GM21619 (cell line): ENCODE measurements at regions not wholly inside any gene's neighbourhood (a gene's known extent, or its start where the extent isn't known, plus 50 kb on each side); places are given as distances from the start of the nearest gene placed in this dataset.
"Not testable (repeated sequence)": the region's sequence is repeated elsewhere in the genome, so short reads cannot be mapped to it uniquely, and the experiment has no call there.

Source experiments
- ATAC-seq: cut with Tn5 transposase; IDR thresholded peaks from one replicate; pipeline ENCODE4 v1.9.1; 2021; ENCODE audit not compliant: unreplicated experiment

DNA sequence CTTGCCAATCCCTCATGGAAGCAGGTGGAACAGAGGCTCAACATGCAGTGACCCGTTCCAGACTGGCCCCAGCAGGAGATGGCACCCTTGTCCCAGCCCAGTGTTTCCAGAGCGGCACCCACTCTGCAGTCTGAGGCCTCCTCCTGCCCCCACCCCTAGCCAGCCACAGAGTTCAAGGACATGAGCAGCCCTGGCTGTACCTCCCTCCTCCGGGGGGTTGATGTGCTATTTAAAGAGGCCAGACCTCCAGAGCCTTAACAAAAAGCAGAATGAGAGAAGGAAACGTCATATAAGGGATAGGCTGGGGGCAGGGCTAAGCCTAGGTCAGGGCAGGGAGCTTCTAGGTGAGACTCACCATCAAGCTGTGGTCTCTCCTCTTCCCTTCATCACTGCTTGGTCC lies 115.7 kb upstream of the NANOS1 start:
- ATAC-seq: no peak

DNA sequence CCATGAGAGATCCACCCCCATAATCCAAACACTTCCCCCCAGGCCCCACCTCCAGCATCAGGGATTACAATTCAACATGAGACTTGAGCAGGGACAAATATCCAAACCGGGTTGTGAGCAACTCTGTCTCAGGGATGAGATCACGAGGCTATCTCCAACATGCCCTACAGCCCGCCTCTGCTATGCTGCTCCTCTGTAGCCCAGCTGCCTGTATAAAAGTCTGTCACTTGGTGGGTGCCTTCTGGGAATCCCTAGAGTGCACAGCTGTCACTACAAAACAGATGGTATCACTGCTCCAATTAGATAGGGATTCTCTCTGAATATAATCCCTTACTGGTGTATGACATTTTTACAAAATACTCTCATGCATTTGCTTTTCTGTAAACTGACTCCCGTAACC lies 114.9 kb upstream of the NANOS1 start:
- ATAC-seq: no peak

DNA sequence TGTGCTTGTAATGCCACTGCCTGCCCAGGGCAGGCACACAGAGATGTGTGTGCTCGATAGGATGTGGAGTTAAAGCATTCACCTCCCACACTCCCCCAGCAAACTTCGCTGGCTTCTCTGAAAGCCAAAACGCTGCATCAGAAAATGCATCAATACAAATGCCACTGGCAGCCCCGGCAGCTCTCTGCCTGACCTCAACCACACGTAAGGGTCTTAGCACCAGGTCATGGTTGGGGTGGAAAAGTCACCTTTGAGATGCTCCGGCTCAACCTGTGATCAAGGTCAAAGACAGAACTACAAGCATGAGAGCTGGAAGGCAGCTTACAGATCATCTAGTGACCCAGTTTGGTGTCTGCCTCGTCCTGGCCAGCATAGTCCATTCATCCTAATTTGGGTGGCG lies 114.4 kb upstream of the NANOS1 start:
- no peak for ATAC-seq

DNA sequence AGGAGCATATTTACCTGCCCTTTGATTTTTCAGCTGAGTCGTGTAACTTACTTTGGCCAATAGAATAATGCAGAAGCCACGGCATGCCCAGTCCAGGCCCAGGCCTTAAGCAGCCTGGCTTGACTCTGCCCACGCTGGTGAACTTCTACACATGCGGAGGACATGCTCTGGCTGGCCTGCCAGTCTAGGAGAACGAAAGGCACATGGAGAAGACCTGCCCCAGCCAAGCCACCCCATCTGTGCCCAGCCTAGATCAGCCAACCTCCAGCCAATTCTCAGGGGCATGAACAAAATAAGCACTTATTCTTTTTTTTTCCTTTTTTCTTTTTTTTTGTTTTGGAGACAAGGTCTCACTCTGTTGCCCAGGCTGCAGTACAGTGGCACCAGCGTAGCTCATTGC lies 112.7 kb upstream of the NANOS1 start:
- ATAC-seq: no peak

DNA sequence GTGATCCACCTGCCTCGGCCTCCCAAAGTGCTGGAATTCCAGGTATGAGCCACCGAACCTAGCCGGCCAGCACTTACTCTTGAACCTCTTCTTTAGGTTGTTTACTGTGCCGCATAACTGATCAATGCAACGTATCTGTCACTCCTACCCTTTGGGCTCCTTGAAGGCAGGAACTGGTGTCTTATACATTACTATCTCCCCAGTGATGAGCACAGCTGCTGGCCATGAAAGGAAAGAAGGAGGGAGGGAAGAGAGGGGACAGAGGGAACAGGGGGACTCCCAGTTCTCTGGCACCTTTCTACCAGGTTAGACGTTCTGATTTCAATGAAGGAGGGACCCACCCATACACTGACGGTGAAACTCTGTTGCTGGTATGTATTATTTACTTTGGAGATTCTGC lies 111.8 kb upstream of the NANOS1 start:
- no peak for ATAC-seq

DNA sequence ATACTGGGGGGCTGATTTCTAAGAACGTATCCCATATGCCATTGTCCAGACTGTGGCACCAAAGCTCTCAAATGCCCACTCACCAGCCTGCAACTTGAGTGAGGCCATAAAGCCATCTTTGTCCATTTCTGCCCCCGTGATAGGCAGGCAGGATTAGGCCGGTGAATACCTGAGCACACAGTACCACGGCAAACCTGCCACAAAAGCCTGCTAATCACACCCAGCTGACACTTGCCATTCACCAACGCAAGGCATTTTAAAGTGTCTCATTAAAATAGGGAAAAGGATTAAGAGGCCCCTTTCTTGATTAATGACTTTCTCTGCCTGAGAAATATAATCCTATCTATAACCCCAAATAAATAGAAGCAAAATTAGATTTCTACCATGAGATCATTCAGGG lies 111.4 kb upstream of the NANOS1 start:
- ATAC-seq: no peak

DNA sequence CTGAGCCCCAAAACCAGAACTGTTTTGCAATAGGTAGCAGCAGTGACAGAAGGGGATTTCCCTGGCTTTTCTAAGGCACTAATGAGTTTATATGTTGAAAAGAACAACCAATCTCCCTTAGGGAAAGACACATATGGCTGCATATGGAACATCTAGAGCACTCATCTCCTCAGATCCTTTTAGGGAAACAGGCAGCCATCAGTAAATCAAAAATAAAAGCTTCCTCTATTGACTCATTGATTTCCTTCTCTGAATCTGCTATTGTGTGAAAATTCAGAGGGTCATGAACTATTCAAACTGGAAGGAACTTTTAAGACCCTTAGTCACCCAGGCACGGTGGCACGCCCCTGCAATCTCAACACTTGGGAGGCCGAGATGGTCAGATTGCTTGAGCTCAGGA lies 110.9 kb upstream of the NANOS1 start:
- ATAC-seq: no peak

DNA sequence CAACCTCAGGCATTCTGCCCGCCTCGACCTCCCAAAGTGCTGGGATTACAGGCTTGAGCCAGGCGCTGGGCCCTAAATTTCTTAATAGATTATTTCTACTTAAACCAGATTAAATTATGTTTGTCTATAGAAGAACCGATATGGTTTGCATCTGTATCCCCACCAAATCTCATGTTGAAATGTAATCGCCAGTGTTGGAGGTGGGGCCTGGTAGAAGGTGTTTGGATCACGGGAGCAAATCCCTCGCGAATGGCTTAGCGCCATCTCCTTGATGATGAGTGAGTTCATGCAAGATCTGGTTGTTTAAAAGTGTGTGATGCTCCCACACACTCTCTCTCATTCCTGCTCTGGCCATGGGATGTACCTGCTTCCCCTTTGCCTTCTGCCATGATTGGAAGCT lies 109.3 kb upstream of the NANOS1 start:
- ATAC-seq: no peak

DNA sequence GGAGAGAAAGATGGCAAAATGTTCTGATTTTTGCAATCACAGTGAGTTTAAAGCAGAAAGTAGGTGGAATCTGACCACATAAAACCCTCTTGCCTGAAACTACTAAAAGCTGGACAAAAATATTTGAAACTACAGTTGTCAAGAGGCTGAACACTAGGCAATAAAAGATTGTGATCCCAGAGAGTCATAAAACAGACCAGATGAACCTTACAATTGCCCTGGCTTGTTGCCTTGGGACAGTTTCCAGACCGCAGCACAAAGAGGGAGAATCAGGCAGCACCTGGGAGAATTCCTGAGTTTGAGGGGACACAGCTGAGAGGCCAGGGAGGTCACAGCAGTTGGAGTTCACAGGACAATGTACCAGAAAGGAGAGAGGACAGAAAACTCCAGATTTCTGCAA lies 107.3 kb upstream of the NANOS1 start:
- no peak for ATAC-seq

DNA sequence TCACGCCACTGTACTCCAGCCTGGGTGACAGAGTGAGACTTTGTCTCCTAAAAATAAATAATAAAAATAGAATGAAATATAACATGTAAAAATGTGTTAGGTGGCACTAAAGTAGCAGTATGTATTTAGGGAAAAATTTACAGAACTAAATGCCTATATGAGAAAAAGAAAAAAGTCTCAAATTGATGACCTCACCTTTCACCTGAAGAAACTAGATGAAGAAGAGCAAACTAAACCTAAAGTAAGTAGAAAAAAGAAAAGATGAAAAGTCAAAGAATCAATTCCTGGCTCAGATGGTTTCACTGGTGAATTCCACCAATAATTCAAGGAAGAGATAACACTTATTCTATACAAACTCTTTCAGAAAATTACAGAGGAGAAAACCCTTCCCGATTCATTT lies 106.5 kb upstream of the NANOS1 start:
- no peak for ATAC-seq

DNA sequence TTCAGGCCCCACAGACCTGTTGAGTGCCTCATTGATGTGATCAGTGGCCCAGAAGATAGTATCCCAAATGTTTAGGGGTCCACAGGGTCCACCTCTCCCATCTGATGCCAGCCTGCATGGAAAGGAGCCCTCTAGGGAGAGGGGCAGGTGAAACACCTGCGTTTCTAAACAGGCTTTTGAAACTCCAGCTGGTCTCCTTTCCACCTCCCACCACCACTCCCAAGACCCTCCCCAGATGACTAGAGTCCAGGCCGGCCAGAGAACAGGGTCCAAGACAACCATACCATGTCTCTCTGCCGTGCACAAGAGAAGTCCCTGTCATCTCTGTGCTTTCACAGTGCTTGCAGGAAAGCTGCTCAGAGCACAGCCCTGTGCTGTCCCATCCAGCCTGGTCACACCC lies 105.0 kb upstream of the NANOS1 start:
- ATAC-seq: no peak

DNA sequence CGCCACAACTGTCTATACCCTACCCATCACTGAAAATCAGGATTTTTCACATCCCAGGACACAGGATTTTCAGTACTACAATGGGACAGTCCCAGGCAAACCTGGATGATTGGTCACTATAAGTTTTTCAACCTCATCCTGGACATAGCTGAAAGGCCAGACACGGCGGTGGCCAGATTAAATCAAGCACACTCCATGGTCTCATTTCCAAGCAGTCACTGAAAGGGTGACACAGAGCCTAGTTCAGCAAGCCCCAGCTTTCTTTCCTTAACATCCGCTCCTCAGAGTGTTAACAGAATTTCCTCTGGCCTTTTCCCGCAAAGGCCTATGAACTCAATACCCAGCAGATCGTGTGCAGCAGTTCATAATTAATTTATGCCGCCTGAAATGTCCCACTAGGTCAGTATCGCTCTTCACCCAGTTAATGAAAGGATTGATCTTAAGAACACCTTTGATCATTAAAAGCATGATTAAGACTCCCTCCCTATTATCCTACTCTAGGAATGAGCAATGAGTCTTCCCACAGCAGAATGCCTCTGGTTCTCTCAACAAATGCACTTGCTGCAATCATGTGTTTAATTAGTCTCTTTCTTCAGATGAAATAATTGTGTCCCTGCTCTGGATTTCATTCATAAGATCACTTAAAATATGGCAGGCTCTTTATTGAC lies 104.0 kb upstream of the NANOS1 start:
- no peak for ATAC-seq

DNA sequence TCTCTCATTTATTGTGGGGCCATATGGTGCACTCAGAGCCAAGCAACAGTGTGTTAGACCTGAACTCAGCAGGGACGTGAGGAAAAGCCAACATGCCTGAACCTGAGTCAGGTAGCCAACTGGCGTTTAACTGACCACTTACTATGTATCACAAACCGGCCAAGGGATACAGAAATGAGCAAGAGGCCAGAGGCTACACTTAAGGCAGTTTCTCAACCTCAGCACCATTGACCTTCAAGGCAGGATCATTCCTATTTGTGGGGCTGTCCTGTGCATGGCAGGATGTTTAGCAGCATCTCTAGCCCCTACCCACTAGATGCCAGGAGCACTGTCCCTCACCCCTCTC lies 103.5 kb upstream of the NANOS1 start:
- ATAC-seq: no peak

DNA sequence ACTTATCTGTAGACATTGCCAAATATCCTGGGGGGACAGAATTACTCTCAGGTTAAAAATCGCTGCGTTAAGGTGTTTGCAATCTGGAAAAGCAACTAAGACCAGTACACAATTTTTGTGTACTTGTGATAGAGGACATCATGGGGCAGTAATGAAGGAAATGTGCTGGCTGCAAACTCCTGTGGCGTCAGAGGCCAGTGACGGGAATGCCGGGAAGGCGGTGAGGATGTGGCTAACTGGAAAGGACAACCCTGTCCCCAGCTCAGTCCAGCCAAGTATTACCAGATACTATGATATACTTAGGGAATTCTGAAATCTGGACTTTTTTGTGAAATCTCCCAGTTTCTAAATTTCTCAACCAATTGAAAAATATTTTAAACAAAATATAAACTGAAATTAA lies 103.1 kb upstream of the NANOS1 start:
- no peak for ATAC-seq

DNA sequence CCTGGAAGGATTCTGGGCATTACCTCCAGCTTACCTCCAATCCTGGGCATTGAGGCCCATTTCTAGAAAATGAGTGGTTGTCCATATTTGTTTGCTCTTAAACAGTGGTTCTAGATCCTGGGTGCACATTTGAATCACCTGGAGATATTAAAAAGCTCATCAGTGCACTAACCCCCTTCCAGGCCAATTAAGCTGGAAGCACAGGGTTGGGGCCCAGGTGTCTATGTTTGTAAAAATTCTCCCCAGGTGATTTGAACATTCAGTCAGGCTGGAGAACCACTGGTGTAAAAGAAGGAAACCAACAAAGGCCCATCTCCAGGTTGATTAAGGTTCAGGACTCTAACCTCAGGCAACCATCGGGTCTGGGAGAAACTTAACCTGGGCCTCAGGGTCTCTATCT lies 102.6 kb upstream of the NANOS1 start:
- no peak for ATAC-seq

DNA sequence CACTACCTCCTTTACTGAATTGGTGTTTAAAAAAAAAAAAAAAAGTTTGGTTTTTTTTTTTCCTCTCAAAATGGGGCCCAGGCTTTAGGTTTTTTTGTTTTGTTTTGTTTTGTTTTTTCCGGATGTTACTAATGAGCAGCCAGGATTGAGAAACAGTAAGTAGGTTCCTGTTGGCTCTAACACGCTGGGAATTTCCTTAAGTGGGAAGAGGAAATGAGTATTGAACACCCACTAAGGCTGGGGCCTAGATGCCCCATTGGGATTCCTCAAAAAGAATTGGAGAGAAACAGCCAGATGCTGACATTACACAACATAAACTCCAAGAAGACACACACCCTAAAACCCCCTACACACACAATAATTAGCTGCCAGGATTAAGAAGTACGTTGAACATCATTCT lies 102.2 kb upstream of the NANOS1 start:
- no peak for ATAC-seq

DNA sequence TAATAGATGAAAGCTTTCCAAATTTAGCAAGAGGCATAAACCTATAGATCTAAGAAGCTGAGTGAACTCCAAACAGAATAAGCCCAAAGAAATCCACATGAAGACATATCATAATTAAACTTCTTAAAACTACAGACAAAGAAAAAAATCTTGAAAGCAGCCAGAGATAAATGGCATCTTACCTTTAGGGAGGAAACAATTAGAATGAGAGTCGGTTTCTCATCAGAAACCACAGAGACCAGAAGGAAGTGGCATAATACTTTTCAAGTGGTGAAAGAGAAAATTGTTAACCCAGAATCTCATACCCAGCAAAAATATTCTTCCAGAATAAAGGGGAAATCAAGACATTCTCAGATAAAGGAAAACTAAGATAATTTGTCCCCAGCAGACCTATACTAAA lies 98.9 kb upstream of the NANOS1 start:
- no peak for ATAC-seq

DNA sequence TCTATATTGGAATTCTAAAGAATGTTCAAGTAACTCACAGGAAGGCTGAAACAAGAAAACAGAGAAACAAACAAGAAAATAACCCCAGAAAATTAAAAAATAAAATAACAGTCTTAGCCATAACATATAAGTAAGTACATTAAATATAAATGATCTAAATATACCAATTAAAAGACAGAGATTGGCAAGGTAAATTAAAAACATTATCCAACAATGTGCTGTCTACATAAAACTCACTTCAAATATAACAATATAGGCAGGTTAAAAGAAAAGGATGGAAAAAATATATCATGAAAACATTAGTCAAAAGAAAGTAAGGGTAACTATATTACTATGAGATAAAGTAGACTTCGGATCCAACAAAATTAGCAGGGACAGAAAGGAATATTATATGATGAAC lies 98.1 kb upstream of the NANOS1 start:
- ATAC-seq: no peak

DNA sequence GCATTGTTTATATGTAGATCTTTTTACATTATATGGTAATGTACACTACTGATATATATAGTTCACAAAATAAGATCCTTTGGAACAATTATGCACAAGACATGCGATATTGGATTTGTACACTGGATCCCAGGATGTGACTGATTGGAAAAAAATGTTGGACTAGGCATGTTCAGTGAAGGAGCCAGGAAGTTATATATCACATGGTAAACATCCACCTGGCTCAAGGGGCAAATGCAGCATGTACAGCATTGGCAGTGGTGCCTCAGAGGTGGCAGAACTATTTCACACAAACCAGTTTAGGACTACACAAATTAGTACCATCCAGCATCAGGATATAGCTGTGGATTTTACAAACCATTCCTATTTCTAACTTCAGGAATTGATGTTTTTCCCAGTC lies 97.4 kb upstream of the NANOS1 start:
- ATAC-seq: not testable (repeated sequence)

DNA sequence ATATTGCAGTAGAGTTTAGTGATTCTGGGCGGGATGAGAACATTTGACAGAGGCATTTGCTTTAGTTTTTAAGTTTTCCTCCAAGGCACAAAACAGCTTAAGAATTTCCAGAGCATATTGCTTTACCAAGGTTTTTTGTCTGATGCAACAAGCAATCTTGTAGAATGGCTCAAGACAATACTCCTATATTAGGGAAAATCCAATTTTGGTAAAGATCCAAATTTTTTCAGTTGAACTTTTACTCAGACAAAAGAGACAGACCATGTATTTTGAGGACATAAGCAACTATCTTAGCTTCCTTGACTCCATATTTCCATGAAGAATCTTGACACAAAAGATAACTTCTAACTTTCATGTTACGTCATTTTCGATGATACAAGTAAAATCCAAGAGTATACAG lies 92.3 kb upstream of the NANOS1 start:
- no peak for ATAC-seq

DNA sequence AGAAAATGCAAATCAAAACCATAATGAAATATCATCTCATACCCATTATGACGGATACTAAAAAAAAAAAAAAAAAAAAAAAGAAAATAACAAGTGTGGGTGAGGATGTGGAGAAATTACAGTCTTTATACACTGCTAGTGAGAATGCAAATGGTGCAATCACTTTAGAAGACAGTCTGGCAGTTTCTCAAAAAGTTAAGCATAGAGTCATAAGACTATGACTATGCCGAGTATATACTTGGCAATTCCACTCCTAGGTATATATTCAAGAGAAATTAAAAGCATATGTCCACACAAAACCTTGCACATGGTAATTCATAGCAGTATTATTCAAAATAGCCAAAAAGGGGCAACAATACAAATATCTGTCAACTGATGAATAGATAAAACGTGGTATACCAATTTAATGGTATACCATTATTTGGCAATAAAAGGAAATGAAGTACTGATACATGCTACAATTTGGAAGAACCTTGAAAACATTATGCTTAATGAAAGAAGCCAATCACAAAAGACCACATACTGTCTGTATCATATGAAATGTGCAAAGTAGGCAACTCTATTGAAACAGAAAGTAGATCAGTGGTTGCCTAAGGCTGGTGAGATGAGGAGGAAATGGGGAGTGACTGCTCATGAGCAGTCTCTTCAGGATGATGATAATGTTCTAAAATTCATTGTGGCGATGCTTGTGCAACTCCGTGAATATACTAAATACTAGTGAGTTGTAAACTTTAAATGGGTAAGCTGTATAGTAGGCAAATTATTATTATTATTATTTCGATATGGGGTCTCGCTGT lies 90.1 kb upstream of the NANOS1 start:
- ATAC-seq: no peak

DNA sequence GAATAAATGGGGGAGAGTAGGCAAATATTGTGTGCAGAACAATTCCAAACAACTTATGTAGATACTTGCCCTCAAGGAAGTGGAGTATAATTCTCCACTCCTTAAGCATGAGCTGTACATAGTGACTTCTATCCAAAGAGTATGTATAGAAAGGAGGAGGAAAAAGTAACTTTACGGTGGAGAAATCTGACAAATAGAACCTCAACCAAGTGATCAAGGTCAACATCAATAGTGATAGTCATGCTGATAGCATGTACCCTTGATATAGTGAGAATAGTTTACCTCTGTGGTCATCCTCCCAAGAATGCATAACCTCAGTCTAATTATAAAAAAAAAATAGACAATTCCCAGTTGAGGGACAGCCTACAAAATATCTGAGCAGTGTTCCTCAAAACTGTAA lies 89.1 kb upstream of the NANOS1 start:
- ATAC-seq: no peak

DNA sequence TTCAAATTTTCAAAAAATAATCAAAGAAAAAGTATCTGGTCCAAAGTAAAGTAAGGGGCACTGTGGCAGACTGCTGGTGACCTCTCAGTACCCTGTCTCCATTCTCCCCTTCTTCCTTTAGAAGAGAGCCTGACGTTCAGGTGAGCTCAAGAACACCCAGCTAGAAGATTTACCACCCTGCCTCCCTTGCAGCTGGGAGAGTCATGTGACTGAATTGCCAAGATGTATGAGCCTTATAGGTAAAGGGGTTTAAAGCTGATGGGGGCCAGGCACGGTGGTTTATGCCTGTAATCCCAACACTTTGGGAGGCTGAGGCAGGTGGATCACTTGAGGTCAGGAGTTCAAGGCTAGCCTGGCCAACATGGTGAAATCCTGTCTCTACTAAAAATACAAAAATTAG lies 86.3 kb upstream of the NANOS1 start:
- no peak for ATAC-seq
